PC-9 (cell line): ENCODE measurements at regions not wholly inside any gene's neighbourhood (a gene's known extent, or its start where the extent isn't known, plus 50 kb on each side); places are given as distances from the start of the nearest gene placed in this dataset.

ENCODE experiments used
- EZH2 ChIP-seq: fragments of 200-600 bp; sonication (generic); IDR thresholded peaks from 2 replicates; pipeline ENCODE4 v1.8.0; 2017; ENCODE audit warnings: antibody characterized with exemption, low read depth
- TF ChIP-seq, protein P1 (sequence below): fragments of 200-600 bp; sonication (generic); conservative IDR thresholded peaks from 2 replicates; pipeline ENCODE4 v1.6.1; 2017; ENCODE audit warnings: mixed run types, antibody characterized with exemption, mild to moderate bottlenecking, moderate library complexity

DNA sequence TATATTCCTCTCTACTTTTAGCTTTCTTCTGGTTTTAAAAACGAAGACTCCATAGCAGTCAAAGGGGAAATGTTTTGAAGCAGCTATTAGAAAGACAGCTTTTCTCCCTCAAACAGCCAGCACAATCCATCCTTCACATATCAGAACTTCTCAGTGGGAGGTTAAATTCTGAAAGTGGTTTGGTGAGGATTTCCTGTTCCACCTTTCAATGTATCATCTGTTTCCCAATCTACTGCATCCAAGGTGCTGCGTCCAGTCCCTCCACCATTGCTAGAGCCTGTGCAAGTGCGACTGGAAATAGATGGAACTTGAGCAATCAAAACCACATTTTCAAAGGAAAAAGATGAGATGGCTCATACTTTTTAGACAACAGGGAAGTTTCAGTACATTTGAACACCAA lies 508.3 kb upstream of the ARID1B start:
- TF ChIP-seq, protein P1, sequence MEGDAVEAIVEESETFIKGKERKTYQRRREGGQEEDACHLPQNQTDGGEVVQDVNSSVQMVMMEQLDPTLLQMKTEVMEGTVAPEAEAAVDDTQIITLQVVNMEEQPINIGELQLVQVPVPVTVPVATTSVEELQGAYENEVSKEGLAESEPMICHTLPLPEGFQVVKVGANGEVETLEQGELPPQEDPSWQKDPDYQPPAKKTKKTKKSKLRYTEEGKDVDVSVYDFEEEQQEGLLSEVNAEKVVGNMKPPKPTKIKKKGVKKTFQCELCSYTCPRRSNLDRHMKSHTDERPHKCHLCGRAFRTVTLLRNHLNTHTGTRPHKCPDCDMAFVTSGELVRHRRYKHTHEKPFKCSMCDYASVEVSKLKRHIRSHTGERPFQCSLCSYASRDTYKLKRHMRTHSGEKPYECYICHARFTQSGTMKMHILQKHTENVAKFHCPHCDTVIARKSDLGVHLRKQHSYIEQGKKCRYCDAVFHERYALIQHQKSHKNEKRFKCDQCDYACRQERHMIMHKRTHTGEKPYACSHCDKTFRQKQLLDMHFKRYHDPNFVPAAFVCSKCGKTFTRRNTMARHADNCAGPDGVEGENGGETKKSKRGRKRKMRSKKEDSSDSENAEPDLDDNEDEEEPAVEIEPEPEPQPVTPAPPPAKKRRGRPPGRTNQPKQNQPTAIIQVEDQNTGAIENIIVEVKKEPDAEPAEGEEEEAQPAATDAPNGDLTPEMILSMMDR = no peak
- TF ChIP-seq EZH2 = no peak
